Type B pancreatic cell (in vitro differentiated cells): ENCODE measurements at regions not wholly inside any gene's neighbourhood (a gene's known extent, or its start where the extent isn't known, plus 50 kb on each side); places are given as distances from the start of the nearest gene placed in this dataset.
"Not testable (repeated sequence)": the region's sequence is repeated elsewhere in the genome, so short reads cannot be mapped to it uniquely, and the experiment has no call there.

Experiments used
- DNase-seq: peaks from one replicate; pipeline ENCODE4 v3.0.0; 2021; ENCODE audit warnings: mixed read lengths; ENCODE audit not compliant: unreplicated experiment; ENCODE audit errors: extremely low spot score
- H3K27ac Mint-ChIP-seq: 2 replicates; pipeline ENCODE4 v1.8.0; 2021; ENCODE audit warnings: mild to moderate bottlenecking, mixed read lengths
- H3K27me3 Mint-ChIP-seq: 2 replicates; pipeline ENCODE4 v1.8.0; 2021; ENCODE audit warnings: mixed read lengths
- H3K36me3 Mint-ChIP-seq: 2 replicates; pipeline ENCODE4 v1.8.0; 2021; ENCODE audit warnings: mixed read lengths
- H3K4me1 Mint-ChIP-seq: one replicate; pipeline ENCODE4 v1.8.0; 2021; ENCODE audit warnings: mixed read lengths; ENCODE audit not compliant: unreplicated experiment
- H3K4me3 Mint-ChIP-seq: 2 replicates; pipeline ENCODE4 v1.8.0; 2021; ENCODE audit warnings: mild to moderate bottlenecking, mixed read lengths
- H3K9me3 Mint-ChIP-seq: 2 replicates; pipeline ENCODE4 v1.8.0; 2021; ENCODE audit warnings: mixed read lengths
- CTCF ChIP-seq: fragments of 200-600 bp; sonication (generic); conservative IDR thresholded peaks from 2 replicates; pipeline ENCODE4 v1.5.0; 2021; ENCODE audit warnings: antibody characterized with exemption, mild to moderate bottlenecking

- peaks cover 17% of the 10 kb centered on the region for H3K9me3 Mint-ChIP-seq
- not testable (repeated sequence) for H3K27ac Mint-ChIP-seq, H3K4me3 Mint-ChIP-seq, H3K4me1 Mint-ChIP-seq, H3K36me3 Mint-ChIP-seq, DNase-seq
- H3K27me3 Mint-ChIP-seq: peaks cover 11% of the 10 kb centered on the region
These were observed 102.8 kb upstream of the KCNMA1 start for GRCh38 chr10:77740396-77740795.

- H3K27ac Mint-ChIP-seq: no peak overlapping the region
- no peak overlapping the region for H3K4me3 Mint-ChIP-seq
- TF ChIP-seq CTCF: no peak
These were observed 101.0 kb upstream of the KCNMA1 start for GRCh38 chr10:77738496-77739158.

GRCh38 chr10:77737608-77738007 is 100.0 kb upstream of the KCNMA1 start:
- DNase-seq: no peak
- Mint-ChIP-seq H3K9me3 (peaks cover 17% of the 10 kb centered on the region), H3K27ac (no peak overlapping the region), H3K4me3 (no peak overlapping the region), H3K4me1 (no peaks in the 10 kb centered on the region), H3K27me3 (peaks cover 11% of the 10 kb centered on the region), H3K36me3 (peaks cover 6% of the 10 kb centered on the region)
- no peak for TF ChIP-seq CTCF

More at GRCh38 chr10:77738496-77739158, 101.0 kb upstream of the KCNMA1 start:
- Mint-ChIP-seq H3K9me3 (peaks cover 17% of the 10 kb centered on the region), H3K36me3 (peaks cover 6% of the 10 kb centered on the region), H3K4me1 (no peaks in the 10 kb centered on the region), H3K27me3 (peaks cover 8% of the 10 kb centered on the region)
- no peak for DNase-seq

- not testable (repeated sequence) for H3K4me3 Mint-ChIP-seq, H3K4me1 Mint-ChIP-seq, H3K27ac Mint-ChIP-seq, H3K36me3 Mint-ChIP-seq, DNase-seq
- H3K27me3 Mint-ChIP-seq: peaks cover 17% of the 10 kb centered on the region
- H3K9me3 Mint-ChIP-seq: peaks cover 12% of the 10 kb centered on the region
These were observed 97.5 kb upstream of the KCNMA1 start for GRCh38 chr10:77735136-77735535.

- no peak for TF ChIP-seq CTCF
- H3K27ac Mint-ChIP-seq: no peak overlapping the region
- peaks cover 12% of the 10 kb centered on the region for H3K27me3 Mint-ChIP-seq
- H3K4me1 Mint-ChIP-seq: no peaks in the 10 kb centered on the region
- no peak overlapping the region for H3K4me3 Mint-ChIP-seq
- no peak for DNase-seq
- H3K9me3 Mint-ChIP-seq: peaks cover 5% of the 10 kb centered on the region
- peaks cover 4% of the 10 kb centered on the region for H3K36me3 Mint-ChIP-seq
These were observed 94.8 kb upstream of the KCNMA1 start for GRCh38 chr10:77732213-77733003.

- Mint-ChIP-seq H3K4me3 (no peak overlapping the region), H3K4me1 (peaks cover 16% of the 10 kb centered on the region), H3K27me3 (peaks cover 10% of the 10 kb centered on the region), H3K9me3 (no peaks in the 10 kb centered on the region), H3K36me3 (peaks cover 7% of the 10 kb centered on the region), H3K27ac (no peak overlapping the region)
- DNase-seq: no peak
- TF ChIP-seq CTCF: no peak
These were observed 89.9 kb upstream of the KCNMA1 start for GRCh38 chr10:77727481-77727880.
